B cell (primary cell): ENCODE measurements at regions not wholly inside any gene's neighbourhood (a gene's known extent, or its start where the extent isn't known, plus 50 kb on each side); places are given as distances from the start of the nearest gene placed in this dataset.

Experiments
- EZH2 ChIP-seq: IDR thresholded peaks from 2 replicates; pipeline ENCODE4 v1.6.1; 2012; ENCODE audit warnings: borderline replicate concordance, low read depth, mild to moderate bottlenecking, moderate library complexity, low read length; ENCODE audit not compliant: insufficient read depth, poor library complexity, severe bottlenecking
- TF ChIP-seq, protein P1 (sequence below): fragments of 200-600 bp; IDR thresholded peaks from one replicate; pipeline ENCODE4 v1.8.0; 2022; ENCODE audit warnings: antibody characterized with exemption, mild to moderate bottlenecking

DNA sequence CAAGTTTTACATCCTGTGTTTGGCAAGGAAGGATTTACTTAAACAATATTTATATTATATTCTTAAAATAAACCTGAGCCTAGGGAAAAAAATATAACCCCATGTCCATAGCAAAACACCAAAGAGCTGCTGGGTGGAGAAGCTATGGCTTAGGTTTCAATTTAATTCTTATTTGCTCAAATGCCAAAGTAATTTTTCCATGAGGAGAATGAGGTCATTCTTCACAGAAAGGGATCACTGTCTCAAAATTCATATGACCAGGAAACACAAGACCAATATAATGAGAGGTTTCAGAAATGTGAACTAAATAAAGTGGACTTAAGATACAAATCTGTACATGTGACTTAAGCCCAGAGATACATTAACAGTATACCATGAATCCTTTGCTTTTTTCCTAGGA, 195.0 kb downstream of the PHLDA1 start:
- TF ChIP-seq, protein P1, sequence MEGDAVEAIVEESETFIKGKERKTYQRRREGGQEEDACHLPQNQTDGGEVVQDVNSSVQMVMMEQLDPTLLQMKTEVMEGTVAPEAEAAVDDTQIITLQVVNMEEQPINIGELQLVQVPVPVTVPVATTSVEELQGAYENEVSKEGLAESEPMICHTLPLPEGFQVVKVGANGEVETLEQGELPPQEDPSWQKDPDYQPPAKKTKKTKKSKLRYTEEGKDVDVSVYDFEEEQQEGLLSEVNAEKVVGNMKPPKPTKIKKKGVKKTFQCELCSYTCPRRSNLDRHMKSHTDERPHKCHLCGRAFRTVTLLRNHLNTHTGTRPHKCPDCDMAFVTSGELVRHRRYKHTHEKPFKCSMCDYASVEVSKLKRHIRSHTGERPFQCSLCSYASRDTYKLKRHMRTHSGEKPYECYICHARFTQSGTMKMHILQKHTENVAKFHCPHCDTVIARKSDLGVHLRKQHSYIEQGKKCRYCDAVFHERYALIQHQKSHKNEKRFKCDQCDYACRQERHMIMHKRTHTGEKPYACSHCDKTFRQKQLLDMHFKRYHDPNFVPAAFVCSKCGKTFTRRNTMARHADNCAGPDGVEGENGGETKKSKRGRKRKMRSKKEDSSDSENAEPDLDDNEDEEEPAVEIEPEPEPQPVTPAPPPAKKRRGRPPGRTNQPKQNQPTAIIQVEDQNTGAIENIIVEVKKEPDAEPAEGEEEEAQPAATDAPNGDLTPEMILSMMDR: no peak
- no peak for TF ChIP-seq EZH2
